GM13976 (cell line): ENCODE measurements at regions not wholly inside any gene's neighbourhood (a gene's known extent, or its start where the extent isn't known, plus 50 kb on each side); places are given as distances from the start of the nearest gene placed in this dataset.

ENCODE experiments used
- DNase-seq: peaks from one replicate; pipeline ENCODE4 v3.0.0; 2012; ENCODE audit warnings: low spot score
- in situ Hi-C: fragments of 300-500 bp; cut with MboI; formaldehyde crosslinking; loops from one replicate; pipeline ENCODE4 v1.12.0; 2022; ENCODE audit warnings: low sequenced_read_pairs, mixed read lengths, inconsistent platforms; ENCODE audit not compliant: unreplicated experiment
- TF ChIP-seq, protein P1 (sequence below): IDR thresholded peaks from 2 replicates; pipeline ENCODE4 v1.5.1; 2012; ENCODE audit warnings: borderline replicate concordance, mild to moderate bottlenecking; ENCODE audit not compliant: insufficient read depth; ENCODE audit errors: extremely low read depth, missing control alignments, control extremely low read depth

DNA sequence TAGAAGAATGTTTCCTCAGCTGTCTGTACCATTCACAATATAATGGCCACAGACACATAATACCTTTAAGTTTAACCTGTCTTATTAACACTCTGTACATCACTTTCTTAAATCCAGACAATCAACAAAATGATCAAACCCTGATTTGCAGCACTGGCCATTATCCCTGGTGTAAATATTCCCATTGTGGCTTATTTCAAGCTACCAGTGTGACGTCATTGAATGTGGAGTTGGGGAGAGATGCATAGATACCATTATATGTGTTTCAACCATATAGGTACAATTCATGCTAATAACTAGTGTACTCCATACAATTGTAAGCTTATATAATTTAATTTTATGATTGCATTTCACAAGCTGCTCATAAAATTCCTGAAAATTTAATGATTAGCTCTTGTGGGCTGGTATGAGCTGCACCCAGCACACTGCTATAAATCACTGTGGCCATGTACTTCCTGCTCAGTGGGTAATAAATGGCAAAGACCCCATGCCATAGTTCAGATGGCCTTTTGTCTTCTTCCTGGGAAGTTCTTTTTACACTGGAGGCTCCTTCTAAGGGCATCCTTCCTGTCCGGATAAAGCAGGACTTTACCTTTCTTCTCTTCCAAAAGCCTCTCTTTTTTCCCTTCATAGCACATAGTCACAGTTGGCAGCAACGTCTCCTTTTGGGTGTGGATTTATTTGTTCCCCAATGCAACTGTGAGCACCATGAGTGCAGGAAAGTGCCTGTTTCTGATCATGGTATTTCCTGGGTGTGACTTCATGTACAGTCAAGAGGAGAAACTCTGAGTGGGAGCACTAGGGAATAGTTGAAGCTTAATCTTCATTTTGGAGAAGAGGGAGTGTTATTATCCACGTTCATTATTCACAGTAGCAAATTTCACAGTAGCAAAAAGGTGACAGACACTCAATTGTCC is 87.8 kb downstream of the MIAT start:
- in situ Hi-C loops, result no loop called here
- TF ChIP-seq, protein P1, sequence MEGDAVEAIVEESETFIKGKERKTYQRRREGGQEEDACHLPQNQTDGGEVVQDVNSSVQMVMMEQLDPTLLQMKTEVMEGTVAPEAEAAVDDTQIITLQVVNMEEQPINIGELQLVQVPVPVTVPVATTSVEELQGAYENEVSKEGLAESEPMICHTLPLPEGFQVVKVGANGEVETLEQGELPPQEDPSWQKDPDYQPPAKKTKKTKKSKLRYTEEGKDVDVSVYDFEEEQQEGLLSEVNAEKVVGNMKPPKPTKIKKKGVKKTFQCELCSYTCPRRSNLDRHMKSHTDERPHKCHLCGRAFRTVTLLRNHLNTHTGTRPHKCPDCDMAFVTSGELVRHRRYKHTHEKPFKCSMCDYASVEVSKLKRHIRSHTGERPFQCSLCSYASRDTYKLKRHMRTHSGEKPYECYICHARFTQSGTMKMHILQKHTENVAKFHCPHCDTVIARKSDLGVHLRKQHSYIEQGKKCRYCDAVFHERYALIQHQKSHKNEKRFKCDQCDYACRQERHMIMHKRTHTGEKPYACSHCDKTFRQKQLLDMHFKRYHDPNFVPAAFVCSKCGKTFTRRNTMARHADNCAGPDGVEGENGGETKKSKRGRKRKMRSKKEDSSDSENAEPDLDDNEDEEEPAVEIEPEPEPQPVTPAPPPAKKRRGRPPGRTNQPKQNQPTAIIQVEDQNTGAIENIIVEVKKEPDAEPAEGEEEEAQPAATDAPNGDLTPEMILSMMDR, result no peak
- DNase-seq, result no peak

DNA sequence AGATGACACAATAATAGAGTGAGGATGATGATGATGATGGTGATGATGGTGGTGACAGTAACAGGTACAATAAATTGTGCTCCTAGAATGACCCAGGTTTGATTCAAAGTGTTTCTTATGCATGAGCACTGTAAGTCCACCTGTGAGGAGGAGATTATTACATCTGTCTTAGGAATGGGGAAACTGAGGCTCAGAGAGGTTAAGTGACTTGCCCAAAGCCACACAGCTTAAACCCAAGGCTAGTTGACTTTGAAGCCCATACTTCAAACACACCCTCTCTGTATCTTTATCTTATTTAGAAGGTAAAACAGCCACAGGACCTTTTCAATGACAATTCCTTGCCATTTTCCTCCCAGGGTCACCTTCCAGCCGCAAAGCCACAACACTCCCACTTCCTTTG is 88.9 kb downstream of the MIAT start:
- TF ChIP-seq, protein P1, result no peak
- in situ Hi-C loops, result no loop called here
- DNase-seq, result no peak

DNA sequence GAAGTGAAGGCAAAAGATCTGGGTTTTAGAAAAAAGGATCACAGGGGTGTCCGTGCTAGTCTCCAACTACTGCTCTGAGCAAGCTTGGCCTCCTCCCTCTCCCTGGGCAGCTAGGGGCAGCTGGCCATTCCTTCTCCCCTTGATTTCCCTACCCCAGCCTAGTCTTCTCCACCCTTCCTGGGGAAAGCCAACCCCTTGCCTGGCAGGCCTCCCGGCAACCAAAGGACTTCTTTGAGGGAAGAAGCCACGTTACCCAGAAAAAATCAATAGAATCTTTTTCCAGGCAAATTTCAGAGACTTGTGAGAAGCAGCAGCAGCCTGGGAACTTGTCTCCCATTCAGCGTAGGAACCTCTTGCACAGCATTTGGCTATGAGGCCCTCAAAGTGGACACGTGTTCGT is 91.5 kb downstream of the MIAT start:
- in situ Hi-C loops, result no loop called here
- DNase-seq, result no peak
- TF ChIP-seq, protein P1, result no peak

DNA sequence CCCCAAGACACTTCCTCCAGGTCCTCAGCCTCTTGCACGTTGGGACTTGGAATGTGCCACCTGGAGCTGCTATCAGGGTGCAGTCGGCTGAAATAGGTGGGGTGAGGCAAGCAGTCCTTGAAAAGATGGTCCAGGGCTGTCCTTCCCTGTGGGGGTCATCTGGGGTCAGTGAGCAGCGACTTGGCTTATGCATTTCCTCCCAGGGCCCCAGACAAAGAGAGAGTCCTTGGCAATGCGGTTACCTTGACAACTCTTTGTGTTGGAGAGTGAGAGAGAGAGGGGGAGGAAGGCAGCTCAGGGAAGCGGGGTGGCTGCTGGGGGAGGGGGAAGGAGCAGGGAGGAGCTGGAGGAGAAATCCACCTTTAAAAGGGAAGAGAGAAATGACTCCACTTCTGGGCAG is 93.8 kb downstream of the MIAT start:
- TF ChIP-seq, protein P1, result no peak
- in situ Hi-C loops, result loop anchor here (25.0 kb wide), 1 partner anchor 1261 kb away; no protein-coding TSS in a partner anchor
- no peak for DNase-seq

DNA sequence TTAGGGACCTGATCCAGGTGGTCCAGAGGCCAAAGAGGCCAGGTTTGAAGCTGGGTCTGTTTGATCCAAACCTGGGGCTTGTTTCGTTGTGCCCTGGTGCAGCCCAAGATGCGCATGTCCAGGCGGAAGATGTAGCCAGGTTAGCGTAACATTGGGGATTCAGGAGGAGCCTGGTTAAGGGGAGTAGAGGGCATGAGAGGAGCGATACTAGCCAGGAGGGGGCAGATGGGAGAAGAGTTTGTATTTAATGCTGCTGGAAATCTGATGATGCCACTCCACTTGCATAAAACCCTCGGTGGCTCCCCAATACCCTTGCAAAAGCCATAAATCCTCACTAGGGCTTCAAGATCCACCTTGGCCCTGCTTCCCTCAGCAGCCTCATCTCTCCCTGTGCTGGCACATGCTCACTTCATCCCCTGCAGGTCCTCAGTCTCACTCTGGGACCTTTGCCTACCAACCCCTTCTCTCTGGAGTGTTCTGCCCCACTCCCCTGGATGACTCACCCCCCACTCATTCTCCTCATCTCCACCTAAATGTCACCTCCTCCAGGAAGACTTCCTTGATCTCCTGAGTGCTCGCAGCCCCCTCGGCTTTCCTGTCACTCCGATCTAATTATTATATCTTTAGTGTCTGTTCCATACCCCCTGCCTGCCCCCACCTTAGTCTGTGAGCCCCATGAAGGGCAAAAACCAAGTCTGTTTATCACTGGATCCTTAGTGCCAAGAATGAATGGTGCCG is 95.9 kb downstream of the MIAT start:
- DNase-seq, result no peak
- TF ChIP-seq, protein P1, result no peak
- in situ Hi-C loops, result loop anchor here (25.0 kb wide), 1 partner anchor 1259 kb away; no protein-coding TSS in a partner anchor

DNA sequence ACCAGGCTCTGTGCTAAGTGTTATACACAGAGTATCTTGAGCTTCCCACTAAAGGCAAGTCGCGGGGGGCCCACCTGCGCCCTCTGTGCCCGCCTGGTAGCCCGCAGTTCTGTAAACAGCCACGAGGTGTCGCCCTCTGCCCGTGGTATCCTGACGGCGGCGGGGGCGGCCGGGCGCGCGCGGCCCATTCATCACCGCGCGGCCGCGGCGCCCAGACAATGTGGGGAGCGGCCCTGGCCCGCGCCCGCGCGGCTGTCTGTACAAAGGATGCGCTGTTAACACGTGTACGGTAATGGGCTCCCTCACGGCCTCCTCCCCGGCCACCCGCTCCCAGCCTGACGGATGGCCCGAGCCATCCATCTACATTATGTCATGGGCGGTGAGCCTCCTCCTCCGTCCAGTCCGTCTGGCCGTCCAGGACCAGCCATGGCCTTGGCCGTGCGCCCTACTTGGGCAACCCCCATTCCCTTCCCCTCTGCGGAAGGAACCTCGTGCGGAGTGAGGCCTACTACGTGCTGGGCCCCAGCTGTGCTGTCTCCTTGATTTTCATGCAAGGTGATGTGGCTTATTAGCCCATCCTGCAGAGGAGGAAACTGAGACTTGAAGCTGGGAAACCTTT is 99.4 kb downstream of the MIAT start:
- in situ Hi-C loops, result loop anchor here (25.0 kb wide), 1 partner anchor 1256 kb away; no protein-coding TSS in a partner anchor
- TF ChIP-seq, protein P1, result peak; percentile 79
- peak; percentile 81 for DNase-seq
